Adrenal gland (tissue), 9 donors: ENCODE measurements at regions not wholly inside any gene's neighbourhood (a gene's known extent, or its start where the extent isn't known, plus 50 kb on each side); places are given as distances from the start of the nearest gene placed in this dataset.
"Not testable (repeated sequence)": the region's sequence is repeated elsewhere in the genome, so short reads cannot be mapped to it uniquely, and the experiment has no call there.

ENCODE experiments used
- DNase-seq, 7 donors: peaks; one replicate each; pipeline ENCODE4 v3.0.0-alpha.2; 2019 to 2020
- H3K27ac ChIP-seq, 5 donors: fragments of 200-600 bp; sonication (generic) in 4 of 5; 1 replicate in 3 of 5; 2 replicates in 2 of 5; pipeline versions ENCODE4 v1.5.1 to v1.8.0; 2016 to 2020; ENCODE audit warnings: mild to moderate bottlenecking in 1 of 5
- H3K27me3 ChIP-seq: fragments of 200-600 bp; 2 replicates; pipeline ENCODE4 v1.8.0; 2021
- H3K36me3 ChIP-seq, 2 donors: fragments of 200-600 bp; replicated peaks in 1 of 2; 1 replicate in 1 of 2; 2 replicates in 1 of 2; pipeline versions ENCODE4 v1.5.1 to v1.8.0; 2018 to 2022
- H3K4me1 ChIP-seq, 2 donors: fragments of 200-600 bp; replicated peaks in 1 of 2; 1 replicate in 1 of 2; 2 replicates in 1 of 2; pipeline versions ENCODE4 v1.5.1 to v1.8.0; 2018 to 2021
- H3K4me3 ChIP-seq, 4 donors: fragments of 200-600 bp; sonication (generic) in 3 of 4; one replicate each; pipeline ENCODE4 v1.5.1; 2016 to 2018
- H3K9me3 ChIP-seq, 3 donors: fragments of 200-600 bp; sonication (generic) in 1 of 3; replicated peaks in 1 of 3; 1 replicate in 2 of 3; 2 replicates in 1 of 3; pipeline versions ENCODE4 v1.5.1 to v1.8.0; 2016 to 2021
- CTCF ChIP-seq, 6 experiments: fragments of 450-650 bp in 4 of 6; fragments of 200-600 bp in 2 of 6; sonication (generic) in 1 of 6; IDR thresholded peaks; 1 replicate in 5 of 6; 2 replicates in 1 of 6; pipeline versions ENCODE4 v1.5.1 to v1.8.0; 2016 to 2021; ENCODE audit warnings: antibody characterized with exemption in 6 of 6, mild to moderate bottlenecking in 2 of 6, moderate library complexity in 1 of 6
- POLR2A ChIP-seq, 2 donors: fragments of 450-650 bp; IDR thresholded peaks; one replicate each; pipeline ENCODE4 v1.6.1; 2017; ENCODE audit warnings: antibody characterized with exemption in 2 of 2, mild to moderate bottlenecking in 2 of 2, moderate library complexity in 1 of 2
- WGBS, 4 donors: extraction: QIAGEN DNeasy Blood & Tissue Kit in 2 of 4; methylation state at CpG; one replicate each; pipeline versions ENCODE4 v1.1.5 to v1.1.7; 2013 to 2017; 5-methylcytosine and 5-hydroxymethylcytosine counted together
- intact Hi-C, 2 donors: fragments of 100-400 bp; cut with DNase I; formaldehyde crosslinking; loops; one replicate each; pipeline versions ENCODE4 v1.14.1 to v1.15.0; 2022 to 2023
- donor health status: healthy with polysubstance abuse.
- donor health status: Bipolar disorder and iron deficiency.
- donor health status: DM: yes; HTN: yes; CAD: no.
- donor health status: DM: no; HTN: no; CAD: no.
- donor health status: DM: no; HTN: no; CAD: no.

- DNase-seq, H3K27me3 ChIP-seq, H3K27ac ChIP-seq, intact Hi-C loops, H3K4me3 ChIP-seq, H3K4me1 ChIP-seq, H3K36me3 ChIP-seq, H3K9me3 ChIP-seq: not testable (repeated sequence)
- WGBS, 4 donors, result 58 to 89% (median 70%) methylated on average over 3 to 4 of the region's 4 CpGs
Measured at GRCh38 chrX:71822314-71822713, 59.2 kb downstream of the CXorf49B start.

GRCh38 chrX:71823391-71824057, 60.4 kb downstream of the CXorf49B start:
- no peak for DNase-seq
- no peaks in the 10 kb centered on the region for H3K36me3 ChIP-seq
- 73 to 86% (median 75%) methylated on average over 9 to 12 of the region's 12 CpGs for WGBS, 4 donors

GRCh38 chrX:71828086-71828485, 64.9 kb downstream of the CXorf49B start:
- no peak for DNase-seq
- intact Hi-C loops, result no loop called here
- no peaks in the 10 kb centered on the region for H3K4me1 ChIP-seq
- H3K4me3 ChIP-seq, result no peak overlapping the region
- H3K27ac ChIP-seq, result no peak overlapping the region
- WGBS, 4 donors, result 71 to 90% methylated on average over 6 of the region's 6 CpGs; no CpG with 5 or more reads in 2 of the 4 donors
- no peaks in the 10 kb centered on the region for H3K36me3 ChIP-seq
- TF ChIP-seq CTCF (IDR thresholded peaks at IDR 0.05) (no peak), POLR2A (IDR thresholded peaks at IDR 0.05) (no peak)
- H3K27me3 ChIP-seq, result peaks cover 9% of the 10 kb centered on the region
- no peaks in the 10 kb centered on the region for H3K9me3 ChIP-seq

More at GRCh38 chrX:71823391-71824057, 60.4 kb downstream of the CXorf49B start:
- H3K27ac ChIP-seq, result no peak overlapping the region
- intact Hi-C loops, result no loop called here
- H3K27me3 ChIP-seq, result peaks cover 3% of the 10 kb centered on the region
- no peak overlapping the region for H3K4me3 ChIP-seq
- no peaks in the 10 kb centered on the region for H3K4me1 ChIP-seq
- H3K9me3 ChIP-seq, result no peaks in the 10 kb centered on the region
- TF ChIP-seq CTCF (IDR thresholded peaks at IDR 0.05) (no peak), POLR2A (IDR thresholded peaks at IDR 0.05) (no peak)

GRCh38 chrX:71838092-71838491, 72.6 kb upstream of the NHSL2 start:
- H3K4me3 ChIP-seq, H3K9me3 ChIP-seq, H3K36me3 ChIP-seq, H3K4me1 ChIP-seq, intact Hi-C loops, H3K27ac ChIP-seq, H3K27me3 ChIP-seq, DNase-seq: not testable (repeated sequence)
- WGBS, 4 donors, result 54 to 65% (median 62%) methylated on average over 4 of the region's 4 CpGs

GRCh38 chrX:71846429-71846828, 64.2 kb upstream of the NHSL2 start:
- intact Hi-C loops, result no loop called here

More at GRCh38 chrX:71846429-71846828, 64.2 kb upstream of the NHSL2 start:
- 38 to 72% (median 44%) methylated on average over 1 of the region's 1 CpG; no CpG with 5 or more reads in 1 of the 4 donors for WGBS, 4 donors
- no peak for DNase-seq
- TF ChIP-seq POLR2A (IDR thresholded peaks at IDR 0.05), result no peak
- TF ChIP-seq CTCF (IDR thresholded peaks at IDR 0.05), result no peak
- H3K27me3 ChIP-seq, result peaks cover 13% of the 10 kb centered on the region
- H3K9me3 ChIP-seq, result no peaks in the 10 kb centered on the region
- no peak overlapping the region for H3K27ac ChIP-seq
- no peak overlapping the region for H3K4me3 ChIP-seq
- no peaks in the 10 kb centered on the region for H3K4me1 ChIP-seq
- H3K36me3 ChIP-seq, result no peaks in the 10 kb centered on the region
